ENCODE measurements at regions not wholly inside any gene's neighbourhood (a gene's known extent, or its start where the extent isn't known, plus 50 kb on each side); places are given as distances from the start of the nearest gene placed in this dataset.

GRCh38 chr20:11032611-11033010 is 358.8 kb upstream of the JAG1 start:
- Histone ChIP-seq H3K27ac (ENCODE audit: insufficient read depth, low read length) (no peak overlapping the region), H4K5ac (ENCODE audit: low read depth, low read length) (no peak overlapping the region), H2BK5ac (ENCODE audit: low read depth, low read length, poor library complexity, severe bottlenecking) (no peak overlapping the region), H3K4me3 (ENCODE audit: insufficient read depth, low read depth, low read length) (no peak overlapping the region), H3K27me3 (ENCODE audit: control insufficient read depth, insufficient read depth, low read length) (peaks cover 2% of the 10 kb centered on the region; the same call in 1 of the 2 replicates), H2AK5ac (ENCODE audit: low read depth, low read length) (no peak overlapping the region), H4K91ac (ENCODE audit: insufficient read depth, low read depth, low read length) (no peak overlapping the region), H3K9me1 (ENCODE audit: insufficient read depth, low read length) (no peaks in the 10 kb centered on the region), H2AK9ac (replicated peaks; ENCODE audit: low read depth, low read length, poor library complexity) (no peak overlapping the region), H3K4me1 (ENCODE audit: control insufficient read depth, insufficient read depth, low read length) (no peaks in the 10 kb centered on the region), H4K8ac (ENCODE audit: low read depth in 2 of 2, low read length in 2 of 2) (no peak overlapping the region), H3K56ac (ENCODE audit: extremely low read depth, insufficient read depth, low read length) (no peak overlapping the region), H3K79me1 (ENCODE audit: low read depth in 1 of 2, low read length in 2 of 2) (no peaks in the 10 kb centered on the region), H3K4me2 (ENCODE audit: low read depth, low read length) (no peak overlapping the region), H3K9me3 (ENCODE audit: control insufficient read depth, insufficient read depth, low read length) (peaks cover 2% of the 10 kb centered on the region; the same call in 1 of the 2 replicates), H3K4ac (ENCODE audit: low read depth, low read length) (no peak overlapping the region), H3K14ac (replicated peaks; ENCODE audit: low read depth, low read length) (no peak overlapping the region), H2AFZ (replicated peaks; ENCODE audit: low read length, poor library complexity) (no peak overlapping the region), H3K23ac (ENCODE audit: low read depth, low read length) (no peak overlapping the region), H2BK20ac (ENCODE audit: low read depth, low read length) (no peak overlapping the region), H3K18ac (ENCODE audit: low read depth, low read length) (no peak overlapping the region), H2BK15ac (ENCODE audit: low read depth, low read length) (no peak overlapping the region), H2BK120ac (ENCODE audit: low read depth, low read length) (no peak overlapping the region), H4K20me1 (ENCODE audit: insufficient read depth, low read length) (no peaks in the 10 kb centered on the region), H3K36me3 (ENCODE audit: control insufficient read depth, insufficient read depth, low read length) (no peaks in the 10 kb centered on the region), H3K9ac (ENCODE audit: low read depth, low read length) (no peak overlapping the region)
- dilution Hi-C loops (cut with HindIII; ENCODE audit: low sequenced_read_pairs, unreplicated experiment) = no loop called here
- ATAC-seq (ENCODE audit: low read depth) (no peak), DNase-seq (no peak)
- POLR2A ChIA-PET (ENCODE audit: unreplicated experiment) = no interaction called here
- no TSS peak for BruUV-seq (replicated peaks)
- CTCF ChIA-PET = no interaction called here
- in situ Hi-C loops (cut with MboI; ENCODE audit: low sequenced_read_pairs) = no loop called here
- no peak for TF ChIP-seq SMC3 (IDR thresholded peaks at IDR 0.05; ENCODE audit: low read depth, low read length)
- intact Hi-C loops (cut with micrococcal nuclease) = no loop called here
- WGBS, 2 experiments (ENCODE audit: extremely low coverage in 2 of 2, insufficient read length in 1 of 2) = 60% methylated on average over 1 of the region's 3 CpGs; no CpG with 5 or more reads in 1 of the 2 experiments
